SU-DHL-6 (cell line): ENCODE measurements at regions not wholly inside any gene's neighbourhood (a gene's known extent, or its start where the extent isn't known, plus 50 kb on each side); places are given as distances from the start of the nearest gene placed in this dataset.

Experiments
- EZH2phosphoT487 ChIP-seq: fragments of 200-600 bp; sonication (generic), shearing (Covaris generic); conservative IDR thresholded peaks from 2 replicates; pipeline ENCODE4 v1.6.1; 2018; ENCODE audit warnings: mild to moderate bottlenecking, antibody characterized with exemption, low read length, moderate library complexity, mixed read lengths
- TF ChIP-seq, protein P1 (sequence below): fragments of 200-600 bp; sonication (generic); IDR thresholded peaks from one replicate; pipeline ENCODE4 v1.5.1; 2017; ENCODE audit warnings: antibody characterized with exemption, mild to moderate bottlenecking, low read length, moderate library complexity; ENCODE audit not compliant: insufficient read depth, poor library complexity, severe bottlenecking

DNA sequence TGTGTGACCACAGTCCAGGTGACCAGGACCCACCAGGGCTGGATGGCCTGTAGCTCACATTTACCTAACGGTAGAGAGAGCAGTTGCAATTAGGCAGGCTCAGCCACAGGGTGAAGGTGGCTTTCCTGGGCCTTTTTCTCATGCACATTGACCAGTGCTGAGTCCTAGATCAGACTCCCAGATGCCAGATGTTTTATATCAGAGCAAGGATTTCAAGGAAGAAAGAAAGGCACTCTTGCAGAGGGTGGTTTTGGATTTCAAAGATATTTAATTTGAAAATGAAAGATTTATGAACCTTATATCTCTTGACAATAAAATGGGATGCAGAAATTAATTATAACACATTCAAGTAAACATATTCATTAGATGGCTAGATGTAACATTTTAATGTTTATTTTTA, 694.2 kb upstream of the GYPC start:
- TF ChIP-seq, protein P1, sequence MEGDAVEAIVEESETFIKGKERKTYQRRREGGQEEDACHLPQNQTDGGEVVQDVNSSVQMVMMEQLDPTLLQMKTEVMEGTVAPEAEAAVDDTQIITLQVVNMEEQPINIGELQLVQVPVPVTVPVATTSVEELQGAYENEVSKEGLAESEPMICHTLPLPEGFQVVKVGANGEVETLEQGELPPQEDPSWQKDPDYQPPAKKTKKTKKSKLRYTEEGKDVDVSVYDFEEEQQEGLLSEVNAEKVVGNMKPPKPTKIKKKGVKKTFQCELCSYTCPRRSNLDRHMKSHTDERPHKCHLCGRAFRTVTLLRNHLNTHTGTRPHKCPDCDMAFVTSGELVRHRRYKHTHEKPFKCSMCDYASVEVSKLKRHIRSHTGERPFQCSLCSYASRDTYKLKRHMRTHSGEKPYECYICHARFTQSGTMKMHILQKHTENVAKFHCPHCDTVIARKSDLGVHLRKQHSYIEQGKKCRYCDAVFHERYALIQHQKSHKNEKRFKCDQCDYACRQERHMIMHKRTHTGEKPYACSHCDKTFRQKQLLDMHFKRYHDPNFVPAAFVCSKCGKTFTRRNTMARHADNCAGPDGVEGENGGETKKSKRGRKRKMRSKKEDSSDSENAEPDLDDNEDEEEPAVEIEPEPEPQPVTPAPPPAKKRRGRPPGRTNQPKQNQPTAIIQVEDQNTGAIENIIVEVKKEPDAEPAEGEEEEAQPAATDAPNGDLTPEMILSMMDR: no peak
- TF ChIP-seq EZH2phosphoT487: no peak
